ENCODE measurements at regions not wholly inside any gene's neighbourhood (a gene's known extent, or its start where the extent isn't known, plus 50 kb on each side); places are given as distances from the start of the nearest gene placed in this dataset.

- no peak overlapping the region for H3K27ac Mint-ChIP-seq
- TF ChIP-seq CTCF (conservative IDR thresholded peaks at IDR 0.05): no peak
- H3K36me3 Mint-ChIP-seq: no peaks in the 10 kb centered on the region
- no peak for DNase-seq (ENCODE audit: extremely low spot score, unreplicated experiment)
- H3K27me3 Mint-ChIP-seq: peaks cover 76% of the 10 kb centered on the region
- no peaks in the 10 kb centered on the region for H3K4me1 Mint-ChIP-seq (ENCODE audit: unreplicated experiment)
- no peaks in the 10 kb centered on the region for H3K9me3 Mint-ChIP-seq
- H3K4me3 Mint-ChIP-seq: no peak overlapping the region
These were observed 333.0 kb downstream of the SFMBT2 start for GRCh38 chr10:7077880-7078279.

GRCh38 chr10:7075851-7076250, 335.0 kb downstream of the SFMBT2 start:
- Mint-ChIP-seq H3K4me1 (ENCODE audit: unreplicated experiment) (no peaks in the 10 kb centered on the region), H3K36me3 (no peaks in the 10 kb centered on the region), H3K4me3 (no peak overlapping the region), H3K27me3 (peaks cover 63% of the 10 kb centered on the region), H3K9me3 (peaks cover 5% of the 10 kb centered on the region), H3K27ac (no peak overlapping the region)
- DNase-seq (ENCODE audit: extremely low spot score, unreplicated experiment): no peak
- no peak for TF ChIP-seq CTCF (conservative IDR thresholded peaks at IDR 0.05)

- H3K27ac Mint-ChIP-seq: no peak overlapping the region
- TF ChIP-seq CTCF (conservative IDR thresholded peaks at IDR 0.05): no peak
- no peaks in the 10 kb centered on the region for H3K4me1 Mint-ChIP-seq (ENCODE audit: unreplicated experiment)
- no peak overlapping the region for H3K4me3 Mint-ChIP-seq
- no peak for DNase-seq (ENCODE audit: extremely low spot score, unreplicated experiment)
- H3K27me3 Mint-ChIP-seq: peaks cover 56% of the 10 kb centered on the region
- no peaks in the 10 kb centered on the region for H3K36me3 Mint-ChIP-seq
- peaks cover 5% of the 10 kb centered on the region for H3K9me3 Mint-ChIP-seq
These were observed 335.7 kb downstream of the SFMBT2 start for GRCh38 chr10:7075110-7075509.

- peaks cover 5% of the 10 kb centered on the region for H3K9me3 Mint-ChIP-seq
- H3K27ac Mint-ChIP-seq: no peak overlapping the region
- no peak overlapping the region for H3K4me3 Mint-ChIP-seq
- H3K4me1 Mint-ChIP-seq (ENCODE audit: unreplicated experiment): no peaks in the 10 kb centered on the region
- H3K36me3 Mint-ChIP-seq: no peaks in the 10 kb centered on the region
- H3K27me3 Mint-ChIP-seq: peaks cover 38% of the 10 kb centered on the region
- TF ChIP-seq CTCF (conservative IDR thresholded peaks at IDR 0.05): no peak
- DNase-seq (ENCODE audit: extremely low spot score, unreplicated experiment): no peak
These were observed 339.4 kb downstream of the SFMBT2 start for GRCh38 chr10:7071421-7071820.

- Mint-ChIP-seq H3K27ac (no peak overlapping the region), H3K9me3 (peaks cover 5% of the 10 kb centered on the region), H3K4me1 (ENCODE audit: unreplicated experiment) (no peaks in the 10 kb centered on the region), H3K4me3 (no peak overlapping the region), H3K27me3 (peaks cover 36% of the 10 kb centered on the region), H3K36me3 (no peaks in the 10 kb centered on the region)
- TF ChIP-seq CTCF (conservative IDR thresholded peaks at IDR 0.05): no peak
- DNase-seq (ENCODE audit: extremely low spot score, unreplicated experiment): no peak
These were observed 339.9 kb downstream of the SFMBT2 start for GRCh38 chr10:7070950-7071349.

- DNase-seq (ENCODE audit: extremely low spot score, unreplicated experiment): no peak
- peaks cover 5% of the 10 kb centered on the region for H3K9me3 Mint-ChIP-seq
- H3K27ac Mint-ChIP-seq: no peak overlapping the region
- H3K4me1 Mint-ChIP-seq (ENCODE audit: unreplicated experiment): no peaks in the 10 kb centered on the region
- H3K36me3 Mint-ChIP-seq: no peaks in the 10 kb centered on the region
- TF ChIP-seq CTCF (conservative IDR thresholded peaks at IDR 0.05): no peak
- no peak overlapping the region for H3K4me3 Mint-ChIP-seq
- H3K27me3 Mint-ChIP-seq: peaks cover 27% of the 10 kb centered on the region
These were observed 341.1 kb downstream of the SFMBT2 start for GRCh38 chr10:7069706-7070105.

Data from type B pancreatic cell (in vitro differentiated cells).